ENCODE measurements at regions not wholly inside any gene's neighbourhood (a gene's known extent, or its start where the extent isn't known, plus 50 kb on each side); places are given as distances from the start of the nearest gene placed in this dataset.

- DNase-seq (ENCODE audit: low spot score): no peak
Measured at GRCh38 chr14:85224241-85224640, 305.7 kb upstream of the FLRT2 start.

GRCh38 chr14:85233756-85234155 is 296.2 kb upstream of the FLRT2 start:
- no peak for DNase-seq (ENCODE audit: low spot score)

GRCh38 chr14:85234156-85235025 is 295.6 kb upstream of the FLRT2 start:
- DNase-seq (ENCODE audit: low spot score): no peak

GRCh38 chr14:85235868-85236267 is 294.1 kb upstream of the FLRT2 start:
- no peak for DNase-seq (ENCODE audit: low spot score)

GRCh38 chr14:85236296-85236695 is 293.6 kb upstream of the FLRT2 start:
- DNase-seq (ENCODE audit: low spot score): no peak

GRCh38 chr14:85239791-85240190 is 290.2 kb upstream of the FLRT2 start:
- no peak for DNase-seq (ENCODE audit: low spot score)

- no peak for DNase-seq (ENCODE audit: low spot score)
Measured at GRCh38 chr14:85241022-85241855, 288.7 kb upstream of the FLRT2 start.

GRCh38 chr14:85242666-85243065 is 287.3 kb upstream of the FLRT2 start:
- DNase-seq (ENCODE audit: low spot score): no peak

GRCh38 chr14:85243321-85243720 is 286.6 kb upstream of the FLRT2 start:
- DNase-seq (ENCODE audit: low spot score): no peak

GRCh38 chr14:85247071-85247470 is 282.9 kb upstream of the FLRT2 start:
- no peak for DNase-seq (ENCODE audit: low spot score)

- DNase-seq (ENCODE audit: low spot score): no peak
Measured at GRCh38 chr14:85248881-85249635, 280.9 kb upstream of the FLRT2 start.

- no peak for DNase-seq (ENCODE audit: low spot score)
Measured at GRCh38 chr14:85250414-85251189, 279.3 kb upstream of the FLRT2 start.

GRCh38 chr14:85252011-85252410 is 277.9 kb upstream of the FLRT2 start:
- DNase-seq (ENCODE audit: low spot score): no peak

- DNase-seq (ENCODE audit: low spot score): no peak
Measured at GRCh38 chr14:85254711-85255110, 275.2 kb upstream of the FLRT2 start.

GRCh38 chr14:85257287-85257686 is 272.7 kb upstream of the FLRT2 start:
- no peak for DNase-seq (ENCODE audit: low spot score)

GRCh38 chr14:85263916-85264675 is 265.8 kb upstream of the FLRT2 start:
- peak; percentile 29 for DNase-seq (ENCODE audit: low spot score)

- peak; percentile 60 for DNase-seq (ENCODE audit: low spot score)
Measured at GRCh38 chr14:85273099-85273677, 256.8 kb upstream of the FLRT2 start.

- no peak for DNase-seq (ENCODE audit: low spot score)
Measured at GRCh38 chr14:85273952-85274351, 256.0 kb upstream of the FLRT2 start.

- no peak for DNase-seq (ENCODE audit: low spot score)
Measured at GRCh38 chr14:85276161-85276978, 253.6 kb upstream of the FLRT2 start.

GRCh38 chr14:85276979-85277228 is 253.0 kb upstream of the FLRT2 start:
- DNase-seq (ENCODE audit: low spot score): no peak

Data from COLO829 (cell line).